Left ventricle myocardium inferior (tissue), 1 donor: ENCODE measurements at regions not wholly inside any gene's neighbourhood (a gene's known extent, or its start where the extent isn't known, plus 50 kb on each side); places are given as distances from the start of the nearest gene placed in this dataset.

Experiments used
- DNase-seq: peaks from one replicate; pipeline ENCODE4 v3.0.0-alpha.2; 2020
- H3K27ac ChIP-seq: fragments of 200-600 bp; replicated peaks from 2 replicates; pipeline ENCODE4 v1.8.0; 2021
- H3K27me3 ChIP-seq: fragments of 200-600 bp; 2 replicates; pipeline ENCODE4 v1.8.0; 2021; ENCODE audit warnings: low read depth
- H3K36me3 ChIP-seq: fragments of 200-600 bp; 2 replicates; pipeline ENCODE4 v1.8.0; 2021
- H3K4me1 ChIP-seq: fragments of 200-600 bp; 2 replicates; pipeline ENCODE4 v1.8.0; 2021
- H3K4me3 ChIP-seq: fragments of 200-600 bp; 2 replicates; pipeline ENCODE4 v1.8.0; 2021; ENCODE audit warnings: mild to moderate bottlenecking, moderate library complexity
- H3K9me3 ChIP-seq: fragments of 200-600 bp; replicated peaks from 2 replicates; pipeline ENCODE4 v1.8.0; 2021
- intact Hi-C: fragments of 100-400 bp; cut with micrococcal nuclease; formaldehyde crosslinking; loops from one replicate; pipeline ENCODE4 v1.11.0; 2022
- TF ChIP-seq, protein P1 (sequence below): fragments of 200-600 bp; IDR thresholded peaks from 2 replicates; pipeline ENCODE4 v1.8.0; 2021; ENCODE audit warnings: antibody characterized with exemption, mild to moderate bottlenecking, borderline replicate concordance
- donor health status: DM: no; HTN: yes; CAD: no; lungs with severe emphysema.

DNA sequence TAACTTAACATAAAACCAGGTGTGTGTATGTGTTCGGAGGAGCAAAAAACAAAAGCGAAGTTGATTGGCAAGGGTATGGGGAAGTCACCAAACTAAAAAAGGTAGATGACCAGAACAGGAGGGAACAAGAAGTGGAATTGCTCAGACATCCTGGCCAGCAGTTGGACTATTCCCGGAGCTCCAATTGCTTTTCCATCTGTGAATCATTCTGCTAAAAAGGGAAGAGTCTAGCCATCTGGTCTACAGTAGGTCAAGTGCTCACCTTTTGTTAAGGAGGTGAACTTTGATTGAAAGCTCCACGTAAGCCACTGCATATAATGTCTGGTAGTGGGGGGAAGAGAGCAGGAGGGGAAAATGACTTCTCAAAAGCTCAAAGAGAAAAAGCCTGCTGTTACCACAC, 50.0 kb upstream of the BET1 start:
- peak overlapping the region; percentile 7 for H3K4me3 ChIP-seq
- no peaks in the 10 kb centered on the region for H3K4me1 ChIP-seq
- no peaks in the 10 kb centered on the region for H3K27me3 ChIP-seq
- TF ChIP-seq, protein P1, sequence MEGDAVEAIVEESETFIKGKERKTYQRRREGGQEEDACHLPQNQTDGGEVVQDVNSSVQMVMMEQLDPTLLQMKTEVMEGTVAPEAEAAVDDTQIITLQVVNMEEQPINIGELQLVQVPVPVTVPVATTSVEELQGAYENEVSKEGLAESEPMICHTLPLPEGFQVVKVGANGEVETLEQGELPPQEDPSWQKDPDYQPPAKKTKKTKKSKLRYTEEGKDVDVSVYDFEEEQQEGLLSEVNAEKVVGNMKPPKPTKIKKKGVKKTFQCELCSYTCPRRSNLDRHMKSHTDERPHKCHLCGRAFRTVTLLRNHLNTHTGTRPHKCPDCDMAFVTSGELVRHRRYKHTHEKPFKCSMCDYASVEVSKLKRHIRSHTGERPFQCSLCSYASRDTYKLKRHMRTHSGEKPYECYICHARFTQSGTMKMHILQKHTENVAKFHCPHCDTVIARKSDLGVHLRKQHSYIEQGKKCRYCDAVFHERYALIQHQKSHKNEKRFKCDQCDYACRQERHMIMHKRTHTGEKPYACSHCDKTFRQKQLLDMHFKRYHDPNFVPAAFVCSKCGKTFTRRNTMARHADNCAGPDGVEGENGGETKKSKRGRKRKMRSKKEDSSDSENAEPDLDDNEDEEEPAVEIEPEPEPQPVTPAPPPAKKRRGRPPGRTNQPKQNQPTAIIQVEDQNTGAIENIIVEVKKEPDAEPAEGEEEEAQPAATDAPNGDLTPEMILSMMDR, result no peak
- intact Hi-C loops, result no loop called here
- H3K27ac ChIP-seq, result no peak overlapping the region
- no peaks in the 10 kb centered on the region for H3K9me3 ChIP-seq
- no peaks in the 10 kb centered on the region for H3K36me3 ChIP-seq
- DNase-seq, result no peak

DNA sequence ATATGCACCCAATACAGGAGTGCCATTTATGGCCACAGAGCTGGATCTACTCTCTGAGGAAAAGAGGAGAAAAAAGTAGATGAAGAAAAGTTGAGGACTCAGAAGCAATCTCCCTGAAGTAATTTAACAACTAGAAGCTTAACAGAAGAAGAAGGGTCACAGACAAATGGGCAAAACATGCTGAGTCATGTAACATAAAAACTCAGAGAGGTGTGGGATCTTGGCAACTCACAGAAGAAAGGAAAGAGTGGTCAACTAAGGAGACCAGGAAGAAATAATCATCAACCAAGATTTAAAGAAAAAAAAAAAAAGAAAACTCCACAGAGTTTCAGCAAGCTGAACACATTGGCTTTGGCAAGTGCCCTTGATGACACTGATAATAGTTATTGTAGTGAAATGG, 51.8 kb upstream of the BET1 start:
- no peak overlapping the region for H3K27ac ChIP-seq
- DNase-seq, result no peak
- no peaks in the 10 kb centered on the region for H3K4me1 ChIP-seq
- no peaks in the 10 kb centered on the region for H3K36me3 ChIP-seq
- TF ChIP-seq, protein P1, result no peak
- no peak overlapping the region for H3K4me3 ChIP-seq
- intact Hi-C loops, result no loop called here
- H3K27me3 ChIP-seq, result no peaks in the 10 kb centered on the region
- no peaks in the 10 kb centered on the region for H3K9me3 ChIP-seq

DNA sequence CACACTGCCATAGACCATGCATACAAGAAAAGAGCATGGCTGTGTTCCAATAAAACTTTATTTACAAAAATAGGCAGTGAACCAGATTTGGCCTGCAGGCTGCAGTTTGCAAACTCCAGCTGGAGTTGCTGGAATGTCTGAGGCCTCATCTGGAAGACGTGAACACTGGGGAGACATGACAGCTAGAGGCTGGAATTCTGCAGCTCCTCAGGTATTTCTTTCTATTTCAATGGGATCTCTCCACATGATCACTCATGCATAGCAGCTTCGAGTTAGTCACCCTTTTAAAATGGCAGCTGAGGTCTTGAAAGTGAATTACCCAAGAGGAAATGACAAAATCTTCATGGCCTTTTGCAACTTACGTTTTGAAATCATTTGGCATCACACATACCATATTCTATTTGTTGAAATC, 52.6 kb upstream of the BET1 start:
- intact Hi-C loops, result no loop called here
- H3K9me3 ChIP-seq, result no peaks in the 10 kb centered on the region
- H3K4me3 ChIP-seq, result no peak overlapping the region
- no peak overlapping the region for H3K27ac ChIP-seq
- DNase-seq, result no peak
- H3K4me1 ChIP-seq, result no peaks in the 10 kb centered on the region
- H3K27me3 ChIP-seq, result no peaks in the 10 kb centered on the region
- H3K36me3 ChIP-seq, result no peaks in the 10 kb centered on the region
- TF ChIP-seq, protein P1, result no peak

DNA sequence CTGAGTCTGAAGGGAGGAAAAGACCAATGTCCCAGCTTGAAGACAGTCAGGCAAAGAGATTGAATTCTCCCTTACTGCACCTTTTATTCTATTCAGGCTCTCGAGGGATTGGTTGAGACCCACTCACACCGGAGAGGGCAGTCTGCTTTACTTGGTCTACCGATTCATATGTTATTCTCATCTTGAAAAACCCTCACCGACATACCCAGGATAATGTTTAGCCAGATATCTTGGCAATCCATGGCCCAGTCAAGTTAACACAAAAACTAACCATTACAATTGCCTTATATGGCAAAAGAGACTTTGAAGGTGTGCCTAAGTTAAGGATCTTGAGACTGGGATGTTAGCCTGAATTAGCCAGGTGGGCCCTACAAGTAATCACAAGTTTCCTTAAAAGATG, 53.8 kb upstream of the BET1 start:
- intact Hi-C loops, result no loop called here

DNA sequence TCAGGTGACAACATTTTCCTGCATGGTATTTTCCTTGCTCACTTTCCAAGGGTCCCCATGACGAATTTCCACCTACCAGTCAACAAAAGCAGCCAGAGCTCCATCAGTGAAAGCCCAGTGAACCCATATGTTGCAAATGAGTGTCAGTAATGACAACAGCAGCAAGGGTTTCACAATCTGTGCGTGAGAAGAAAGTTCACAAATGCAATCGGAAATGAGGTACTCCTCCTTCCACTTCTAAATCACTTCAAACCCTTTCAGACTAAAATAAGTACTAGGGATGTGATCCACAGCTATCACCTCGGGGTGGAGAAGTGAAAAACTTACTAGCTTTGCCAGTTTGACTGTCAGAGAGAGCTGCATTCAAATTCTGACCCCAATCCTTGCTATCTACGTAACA, 55.6 kb upstream of the BET1 start:
- H3K36me3 ChIP-seq, result no peaks in the 10 kb centered on the region
- H3K27ac ChIP-seq, result no peak overlapping the region
- no peak for DNase-seq
- H3K9me3 ChIP-seq, result no peaks in the 10 kb centered on the region
- H3K4me1 ChIP-seq, result no peaks in the 10 kb centered on the region
- intact Hi-C loops, result no loop called here
- H3K4me3 ChIP-seq, result no peak overlapping the region
- no peaks in the 10 kb centered on the region for H3K27me3 ChIP-seq
- TF ChIP-seq, protein P1, result no peak

More for the DNA sequence above, 53.8 kb upstream of the BET1 start:
- no peak for DNase-seq
- Histone ChIP-seq H3K27ac (no peak overlapping the region), H3K9me3 (no peaks in the 10 kb centered on the region), H3K27me3 (no peaks in the 10 kb centered on the region), H3K4me3 (no peak overlapping the region), H3K36me3 (no peaks in the 10 kb centered on the region), H3K4me1 (no peaks in the 10 kb centered on the region)
- TF ChIP-seq, protein P1, result no peak

DNA sequence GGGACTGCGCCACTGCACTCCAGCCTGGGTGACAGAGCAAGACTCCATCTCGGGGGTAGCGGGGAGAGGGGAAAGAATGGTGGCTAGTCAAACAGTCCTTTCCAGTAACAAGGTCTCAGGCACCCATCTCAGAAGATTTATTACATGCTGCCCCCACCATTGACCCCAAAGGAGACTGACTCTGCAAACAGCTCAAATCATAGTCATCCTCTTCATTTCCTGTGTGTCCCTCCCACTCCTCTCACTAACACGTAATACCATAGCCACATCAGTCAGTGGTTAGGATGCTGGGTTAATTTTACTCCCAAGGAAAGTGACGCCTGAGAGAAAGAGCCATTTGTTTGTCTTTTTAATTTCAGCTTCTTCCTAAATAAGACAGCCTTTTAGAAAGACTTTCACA, 56.6 kb upstream of the BET1 start:
- H3K4me1 ChIP-seq, result no peaks in the 10 kb centered on the region
- no peak overlapping the region for H3K4me3 ChIP-seq
- H3K36me3 ChIP-seq, result no peaks in the 10 kb centered on the region
- no peak overlapping the region for H3K27ac ChIP-seq
- intact Hi-C loops, result no loop called here
- DNase-seq, result no peak
- H3K9me3 ChIP-seq, result no peaks in the 10 kb centered on the region
- H3K27me3 ChIP-seq, result no peaks in the 10 kb centered on the region
- TF ChIP-seq, protein P1, result no peak
